ENCODE measurements at regions not wholly inside any gene's neighbourhood (a gene's known extent, or its start where the extent isn't known, plus 50 kb on each side); places are given as distances from the start of the nearest gene placed in this dataset.

- DNase-seq, result no peak
These were observed 276.0 kb downstream of the MTX2 start for GRCh38 chr2:176544991-176545956.

- DNase-seq, result no peak
These were observed 277.3 kb downstream of the MTX2 start for GRCh38 chr2:176546550-176546949.

- peak; percentile 68 for DNase-seq
These were observed 283.4 kb downstream of the MTX2 start for GRCh38 chr2:176552501-176553135.

- peak; percentile 81 for DNase-seq
These were observed 284.5 kb downstream of the MTX2 start for GRCh38 chr2:176553685-176554100.

- DNase-seq, result peak; percentile 85
These were observed 285.1 kb downstream of the MTX2 start for GRCh38 chr2:176554101-176555048.

GRCh38 chr2:176555112-176555511, 285.9 kb downstream of the MTX2 start:
- no peak for DNase-seq

- DNase-seq, result no peak
These were observed 286.5 kb downstream of the MTX2 start for GRCh38 chr2:176555781-176556180.

GRCh38 chr2:176556373-176556772, 287.1 kb downstream of the MTX2 start:
- no peak for DNase-seq

GRCh38 chr2:176557821-176558220, 288.6 kb downstream of the MTX2 start:
- no peak for DNase-seq

- DNase-seq, result no peak
These were observed 289.4 kb downstream of the MTX2 start for GRCh38 chr2:176558574-176559140.

GRCh38 chr2:176560296-176560695, 291.1 kb downstream of the MTX2 start:
- no peak for DNase-seq

GRCh38 chr2:176561706-176562105, 292.5 kb downstream of the MTX2 start:
- no peak for DNase-seq

GRCh38 chr2:176562359-176563078, 293.3 kb downstream of the MTX2 start:
- DNase-seq, result no peak

GRCh38 chr2:176565641-176566323, 296.5 kb downstream of the MTX2 start:
- DNase-seq, result peak; percentile 83

- DNase-seq, result no peak
These were observed 297.3 kb downstream of the MTX2 start for GRCh38 chr2:176566496-176566895.

- no peak for DNase-seq
These were observed 297.7 kb downstream of the MTX2 start for GRCh38 chr2:176566961-176567360.

- DNase-seq, result no peak
These were observed 298.1 kb downstream of the MTX2 start for GRCh38 chr2:176567361-176567760.

GRCh38 chr2:176569574-176569973, 300.3 kb downstream of the MTX2 start:
- no peak for DNase-seq

GRCh38 chr2:176573612-176574483, 304.6 kb downstream of the MTX2 start:
- no peak for DNase-seq
